ENCODE measurements at regions not wholly inside any gene's neighbourhood (a gene's known extent, or its start where the extent isn't known, plus 50 kb on each side); places are given as distances from the start of the nearest gene placed in this dataset.

DNA sequence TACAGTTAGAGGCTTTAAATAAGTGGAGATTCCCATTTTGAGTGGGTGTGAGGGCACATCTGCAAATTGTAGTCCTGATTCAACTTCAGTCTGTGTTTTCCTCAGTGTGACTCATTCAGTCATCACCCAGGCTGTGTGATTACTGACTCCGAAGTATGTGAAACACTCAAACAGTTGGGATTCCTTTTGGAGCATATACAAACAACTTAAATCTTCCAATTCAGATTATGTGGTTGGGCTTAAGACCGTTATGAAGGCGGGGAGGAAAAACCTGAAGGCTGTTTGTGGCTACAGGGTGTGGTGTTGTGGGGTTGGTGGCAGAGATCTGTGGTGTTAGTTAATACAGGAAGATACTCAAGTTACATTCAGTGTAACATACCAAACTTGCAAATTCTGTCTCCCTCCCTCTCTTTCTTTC, 259.7 kb upstream of the FERD3L start:
- ChIA-PET POLR2A (no interaction called here), CTCF (no interaction called here)
- Histone ChIP-seq H3K27me3 (ENCODE audit: insufficient read depth, low read length, poor library complexity, severe bottlenecking) (no peaks in the 10 kb centered on the region), H3K4me1 (ENCODE audit: insufficient read depth, low read length) (no peaks in the 10 kb centered on the region), H3K27ac (ENCODE audit: low read depth, low read length) (no peak overlapping the region), H3K9me3 (ENCODE audit: low read length) (no peaks in the 10 kb centered on the region), H3K4me3 (ENCODE audit: low read length) (no peak overlapping the region), H3K36me3 (ENCODE audit: insufficient read depth, low read length) (no peaks in the 10 kb centered on the region)
- peaks cover 0 to 22% (median 2%) of the 10 kb centered on the region in 5 donors for H3K9me3 Mint-ChIP-seq
- no peaks in the 10 kb centered on the region for H3K36me3 Mint-ChIP-seq
- no peaks in the 10 kb centered on the region for H3K27me3 Mint-ChIP-seq
- no peak for DNase-seq
- no peak overlapping the region for H3K27ac Mint-ChIP-seq
- no peak overlapping the region for H3K4me3 Mint-ChIP-seq
- no peaks in the 10 kb centered on the region for H3K4me1 Mint-ChIP-seq

DNA sequence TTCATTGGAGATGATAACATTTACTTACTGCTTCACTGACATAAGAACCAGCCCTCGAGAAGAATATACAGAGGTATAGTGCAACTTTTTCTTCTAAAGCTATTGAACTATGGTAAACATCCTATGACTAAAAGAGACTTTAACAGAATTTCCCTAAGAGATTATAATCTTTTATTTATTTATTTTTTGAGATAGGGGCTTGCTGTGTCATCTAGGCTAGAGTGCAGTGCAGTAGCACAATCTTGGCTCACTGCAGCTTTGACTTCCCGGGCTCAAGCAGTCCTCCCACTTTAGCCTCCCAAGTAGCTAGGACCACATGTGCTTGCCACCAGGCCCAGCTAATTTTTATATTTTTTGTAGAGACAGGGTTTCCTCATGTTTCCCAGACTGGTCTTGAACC, 258.5 kb upstream of the FERD3L start:
- no peaks in the 10 kb centered on the region for H3K36me3 Mint-ChIP-seq
- no peaks in the 10 kb centered on the region for H3K9me3 ChIP-seq (ENCODE audit: low read length)
- POLR2A ChIA-PET = no interaction called here

DNA sequence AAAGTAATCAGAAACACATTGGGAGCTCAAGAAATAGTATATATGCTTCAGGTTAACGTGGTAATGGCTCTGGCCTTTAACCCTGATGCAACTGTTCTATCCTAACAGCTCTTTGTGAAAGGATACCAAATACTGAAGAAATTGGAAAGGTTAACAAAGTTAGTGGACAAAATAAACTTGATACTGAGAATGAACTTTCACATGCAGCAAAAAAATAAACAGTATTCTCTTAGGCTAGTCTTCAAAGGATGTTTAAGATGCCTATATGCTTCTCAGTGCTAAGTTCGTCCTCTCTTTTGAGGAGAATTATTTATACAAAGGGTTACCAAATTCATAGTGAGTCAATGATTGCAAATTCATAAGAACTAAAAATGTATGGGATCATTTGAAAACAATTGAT, 256.2 kb upstream of the FERD3L start:
- peaks cover 0 to 22% (median 2%) of the 10 kb centered on the region in 5 donors for H3K9me3 Mint-ChIP-seq
- no peaks in the 10 kb centered on the region for H3K27me3 ChIP-seq (ENCODE audit: insufficient read depth, low read length, poor library complexity, severe bottlenecking)
- ChIA-PET POLR2A (no interaction called here), CTCF (no interaction called here)
- no peak overlapping the region for H3K27ac Mint-ChIP-seq
- H3K27ac ChIP-seq (ENCODE audit: low read depth, low read length) = no peak overlapping the region
- H3K4me1 Mint-ChIP-seq = no peaks in the 10 kb centered on the region
- H3K36me3 Mint-ChIP-seq = no peaks in the 10 kb centered on the region
- DNase-seq = no peak
- H3K4me3 Mint-ChIP-seq = no peak overlapping the region
- no peak overlapping the region for H3K4me3 ChIP-seq (ENCODE audit: low read length)
- H3K4me1 ChIP-seq (ENCODE audit: insufficient read depth, low read length) = no peaks in the 10 kb centered on the region
- no peaks in the 10 kb centered on the region for H3K36me3 ChIP-seq (ENCODE audit: insufficient read depth, low read length)
- no peaks in the 10 kb centered on the region for H3K27me3 Mint-ChIP-seq
- no peaks in the 10 kb centered on the region for H3K9me3 ChIP-seq (ENCODE audit: low read length)

More for the DNA sequence above, 258.5 kb upstream of the FERD3L start:
- no peak overlapping the region for H3K4me3 ChIP-seq (ENCODE audit: low read length)
- no peak overlapping the region for H3K4me3 Mint-ChIP-seq
- H3K27ac ChIP-seq (ENCODE audit: low read depth, low read length) = no peak overlapping the region
- no peaks in the 10 kb centered on the region for H3K4me1 ChIP-seq (ENCODE audit: insufficient read depth, low read length)
- H3K36me3 ChIP-seq (ENCODE audit: insufficient read depth, low read length) = no peaks in the 10 kb centered on the region
- no peaks in the 10 kb centered on the region for H3K4me1 Mint-ChIP-seq
- CTCF ChIA-PET = no interaction called here
- H3K27me3 Mint-ChIP-seq = no peaks in the 10 kb centered on the region
- DNase-seq = no peak
- no peaks in the 10 kb centered on the region for H3K27me3 ChIP-seq (ENCODE audit: insufficient read depth, low read length, poor library complexity, severe bottlenecking)
- H3K9me3 Mint-ChIP-seq = peaks cover 0 to 22% (median 2%) of the 10 kb centered on the region in 5 donors
- no peak overlapping the region for H3K27ac Mint-ChIP-seq

DNA sequence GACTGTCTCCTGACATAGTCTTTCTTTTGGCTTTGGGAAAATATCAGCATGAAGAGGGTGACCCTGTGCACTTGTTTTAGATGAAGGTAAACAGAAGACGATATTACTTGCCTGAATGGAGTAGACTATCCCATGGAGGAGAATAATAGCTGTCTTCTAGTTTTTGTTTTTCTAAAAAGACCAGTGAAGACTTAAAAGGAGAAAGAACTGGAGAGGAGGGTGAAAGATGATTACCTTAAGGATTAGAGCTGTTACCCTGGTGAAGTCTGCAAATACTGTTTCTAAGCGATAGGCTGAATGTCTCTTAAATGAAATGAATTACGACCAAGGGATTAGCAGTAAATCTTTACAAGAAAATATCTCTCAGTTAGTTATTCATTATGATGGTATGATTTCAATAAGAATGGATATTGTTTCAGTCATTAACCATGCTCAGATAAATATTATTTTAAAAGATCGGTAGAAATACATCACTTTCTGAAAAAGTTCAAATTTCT, 255.6 kb upstream of the FERD3L start:
- Mint-ChIP-seq H3K9me3 (peaks cover 0 to 16% (median 2%) of the 10 kb centered on the region in 5 donors), H3K36me3 (no peaks in the 10 kb centered on the region), H3K27ac (no peak overlapping the region), H3K27me3 (no peaks in the 10 kb centered on the region), H3K4me3 (no peak overlapping the region), H3K4me1 (no peaks in the 10 kb centered on the region)
- DNase-seq = no peak
- H3K27me3 ChIP-seq (ENCODE audit: insufficient read depth, low read length, poor library complexity, severe bottlenecking) = no peaks in the 10 kb centered on the region
- H3K4me3 ChIP-seq (ENCODE audit: low read length) = no peak overlapping the region
- no peak overlapping the region for H3K27ac ChIP-seq (ENCODE audit: low read depth, low read length)
- H3K4me1 ChIP-seq (ENCODE audit: insufficient read depth, low read length) = no peaks in the 10 kb centered on the region
- ChIA-PET POLR2A (no interaction called here), CTCF (no interaction called here)
- H3K9me3 ChIP-seq (ENCODE audit: low read length) = no peaks in the 10 kb centered on the region
- H3K36me3 ChIP-seq (ENCODE audit: insufficient read depth, low read length) = no peaks in the 10 kb centered on the region

DNA sequence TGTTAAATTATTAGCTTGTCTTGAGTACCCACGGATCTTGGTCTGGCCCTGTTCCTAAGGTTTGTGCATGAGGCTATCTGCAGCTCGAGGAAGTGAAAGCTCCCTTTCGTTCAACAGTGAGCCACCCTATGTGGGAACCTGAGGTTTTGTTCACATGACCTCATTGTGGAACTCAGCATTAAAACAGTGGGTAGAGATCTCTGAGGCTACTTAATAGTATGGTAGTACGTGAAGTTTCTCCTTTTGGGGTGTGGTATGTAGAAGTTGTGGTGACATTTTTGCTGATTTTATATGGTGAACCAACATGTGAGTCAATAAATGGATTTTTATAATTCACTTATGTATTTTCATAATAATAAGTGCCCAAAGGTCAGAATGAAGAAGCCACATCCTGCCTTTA, 252.7 kb upstream of the FERD3L start:
- DNase-seq = no peak
- no peaks in the 10 kb centered on the region for H3K4me1 Mint-ChIP-seq
- H3K4me3 ChIP-seq (ENCODE audit: low read length) = no peak overlapping the region
- no peak overlapping the region for H3K27ac ChIP-seq (ENCODE audit: low read depth, low read length)
- H3K27me3 Mint-ChIP-seq = no peaks in the 10 kb centered on the region
- no peaks in the 10 kb centered on the region for H3K4me1 ChIP-seq (ENCODE audit: insufficient read depth, low read length)
- H3K27me3 ChIP-seq (ENCODE audit: insufficient read depth, low read length, poor library complexity, severe bottlenecking) = no peaks in the 10 kb centered on the region
- H3K36me3 Mint-ChIP-seq = no peaks in the 10 kb centered on the region
- H3K4me3 Mint-ChIP-seq = no peak overlapping the region
- ChIA-PET CTCF (no interaction called here), POLR2A (no interaction called here)
- H3K9me3 Mint-ChIP-seq = peaks cover 0 to 11% (median 2%) of the 10 kb centered on the region in 5 donors
- no peaks in the 10 kb centered on the region for H3K9me3 ChIP-seq (ENCODE audit: low read length)
- H3K36me3 ChIP-seq (ENCODE audit: insufficient read depth, low read length) = no peaks in the 10 kb centered on the region
- no peak overlapping the region for H3K27ac Mint-ChIP-seq

DNA sequence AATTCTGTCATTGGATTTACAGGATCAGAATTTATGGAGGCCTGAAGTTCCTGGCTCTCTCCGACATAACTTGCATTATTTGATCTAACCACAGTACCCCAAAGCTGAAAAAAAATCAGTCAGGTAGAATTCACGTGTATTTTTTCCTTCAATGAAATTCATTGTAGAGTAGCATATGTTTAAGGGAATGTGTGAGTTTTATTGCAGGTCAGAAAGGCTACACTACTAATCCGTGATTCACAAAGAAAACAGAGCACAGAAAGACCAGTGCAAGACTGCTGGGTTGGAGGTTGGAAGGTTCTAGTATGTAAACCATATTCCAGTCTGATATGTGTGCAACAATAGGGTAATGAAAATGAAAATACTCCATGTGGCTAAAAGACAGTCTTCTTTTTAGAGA, 247.0 kb upstream of the FERD3L start:
- H3K36me3 Mint-ChIP-seq = no peaks in the 10 kb centered on the region
- no peaks in the 10 kb centered on the region for H3K36me3 ChIP-seq (ENCODE audit: insufficient read depth, low read length)
- ChIA-PET CTCF (no interaction called here), POLR2A (no interaction called here)
- H3K4me1 Mint-ChIP-seq = no peaks in the 10 kb centered on the region
- no peak overlapping the region for H3K4me3 Mint-ChIP-seq
- no peaks in the 10 kb centered on the region for H3K27me3 Mint-ChIP-seq
- H3K9me3 ChIP-seq (ENCODE audit: low read length) = no peaks in the 10 kb centered on the region
- H3K4me3 ChIP-seq (ENCODE audit: low read length) = no peak overlapping the region
- H3K27ac Mint-ChIP-seq = no peak overlapping the region
- no peak for DNase-seq
- H3K9me3 Mint-ChIP-seq = peaks cover 0 to 16% (median 4%) of the 10 kb centered on the region in 5 donors
- no peaks in the 10 kb centered on the region for H3K4me1 ChIP-seq (ENCODE audit: insufficient read depth, low read length)
- H3K27ac ChIP-seq (ENCODE audit: low read depth, low read length) = no peak overlapping the region
- no peaks in the 10 kb centered on the region for H3K27me3 ChIP-seq (ENCODE audit: insufficient read depth, low read length, poor library complexity, severe bottlenecking)

DNA sequence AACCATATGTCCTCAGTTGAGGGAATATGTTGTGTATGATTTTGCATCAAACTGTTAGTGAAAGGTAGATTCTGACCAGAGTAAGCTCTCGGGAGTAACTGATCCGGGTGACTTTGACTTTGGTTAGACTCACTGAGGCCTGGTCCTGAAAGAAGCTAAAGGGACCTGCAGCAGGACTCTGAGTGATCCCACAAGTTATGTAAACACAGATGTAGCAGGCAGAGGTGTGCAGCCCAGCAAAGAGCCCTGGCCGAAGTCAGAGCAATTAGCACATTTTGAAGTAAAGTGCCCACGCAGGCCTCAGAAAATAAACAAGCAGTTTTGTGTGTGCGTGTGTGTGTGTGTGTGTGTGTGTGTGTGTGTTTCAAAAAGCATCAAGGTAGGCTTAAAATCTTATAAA, 245.6 kb upstream of the FERD3L start:
- ChIA-PET POLR2A (no interaction called here), CTCF (no interaction called here)

DNA sequence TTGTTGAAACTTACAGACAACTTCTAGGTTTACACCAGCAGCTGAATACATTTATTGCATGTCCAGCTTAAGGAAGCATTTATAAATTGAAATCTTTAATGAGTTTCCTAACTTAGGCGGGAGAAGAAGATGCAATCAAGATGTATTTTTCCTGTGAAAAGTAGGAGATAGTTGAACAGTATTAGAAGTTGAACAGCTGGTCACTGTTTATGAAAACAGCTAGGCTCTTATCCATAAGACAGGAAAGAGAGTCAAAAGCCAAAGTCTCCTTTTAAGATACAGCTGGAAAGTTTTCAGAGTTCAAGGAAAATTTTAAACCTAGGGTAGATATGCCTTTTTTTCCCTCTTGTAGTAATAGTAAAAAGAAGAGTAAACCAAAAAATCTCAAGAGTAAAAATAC, 236.1 kb upstream of the FERD3L start:
- ChIA-PET POLR2A (no interaction called here), CTCF (no interaction called here)
- peaks cover 0 to 11% (median 3%) of the 10 kb centered on the region in 5 donors for H3K9me3 Mint-ChIP-seq
- no peak overlapping the region for H3K27ac ChIP-seq (ENCODE audit: low read depth, low read length)
- no peaks in the 10 kb centered on the region for H3K9me3 ChIP-seq (ENCODE audit: low read length)
- no peaks in the 10 kb centered on the region for H3K4me1 Mint-ChIP-seq
- no peak overlapping the region for H3K4me3 Mint-ChIP-seq
- no peaks in the 10 kb centered on the region for H3K36me3 Mint-ChIP-seq
- H3K27ac Mint-ChIP-seq = no peak overlapping the region
- H3K27me3 ChIP-seq (ENCODE audit: insufficient read depth, low read length, poor library complexity, severe bottlenecking) = no peaks in the 10 kb centered on the region
- H3K36me3 ChIP-seq (ENCODE audit: insufficient read depth, low read length) = no peaks in the 10 kb centered on the region
- H3K27me3 Mint-ChIP-seq = no peaks in the 10 kb centered on the region
- no peak overlapping the region for H3K4me3 ChIP-seq (ENCODE audit: low read length)
- H3K4me1 ChIP-seq (ENCODE audit: insufficient read depth, low read length) = no peaks in the 10 kb centered on the region
- no peak for DNase-seq

More for the DNA sequence above, 245.6 kb upstream of the FERD3L start:
- H3K4me3 ChIP-seq (ENCODE audit: low read length) = no peak overlapping the region
- no peak for DNase-seq
- H3K27ac Mint-ChIP-seq = no peak overlapping the region
- no peaks in the 10 kb centered on the region for H3K9me3 ChIP-seq (ENCODE audit: low read length)
- H3K4me3 Mint-ChIP-seq = no peak overlapping the region
- H3K27me3 ChIP-seq (ENCODE audit: insufficient read depth, low read length, poor library complexity, severe bottlenecking) = no peaks in the 10 kb centered on the region
- H3K36me3 Mint-ChIP-seq = no peaks in the 10 kb centered on the region
- H3K27ac ChIP-seq (ENCODE audit: low read depth, low read length) = no peak overlapping the region
- H3K4me1 ChIP-seq (ENCODE audit: insufficient read depth, low read length) = no peaks in the 10 kb centered on the region
- no peaks in the 10 kb centered on the region for H3K27me3 Mint-ChIP-seq
- no peaks in the 10 kb centered on the region for H3K36me3 ChIP-seq (ENCODE audit: insufficient read depth, low read length)
- peaks cover 2 to 16% (median 4%) of the 10 kb centered on the region in 5 donors for H3K9me3 Mint-ChIP-seq
- H3K4me1 Mint-ChIP-seq = no peaks in the 10 kb centered on the region

DNA sequence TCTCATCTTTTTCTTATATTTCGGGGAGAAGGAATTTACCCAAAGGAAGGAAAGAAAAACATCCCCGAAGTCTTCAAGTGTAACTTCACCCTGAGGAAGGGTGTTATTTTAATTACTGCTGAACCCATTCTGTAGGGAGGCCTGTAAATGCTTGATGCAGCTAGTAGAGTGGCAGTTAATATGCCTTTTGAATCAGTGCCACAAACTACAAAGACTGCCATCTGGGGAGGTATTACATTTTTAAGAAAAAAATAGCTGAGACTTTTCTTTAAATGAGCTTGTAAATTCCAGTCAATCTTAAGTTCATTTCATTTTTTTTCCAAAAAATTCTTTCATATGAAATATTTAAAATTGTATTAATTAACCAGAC, 233.1 kb upstream of the FERD3L start:
- Histone ChIP-seq H3K9me3 (ENCODE audit: low read length) (no peaks in the 10 kb centered on the region), H3K4me3 (ENCODE audit: low read length) (no peak overlapping the region), H3K27ac (ENCODE audit: low read depth, low read length) (no peak overlapping the region), H3K4me1 (ENCODE audit: insufficient read depth, low read length) (no peaks in the 10 kb centered on the region), H3K36me3 (ENCODE audit: insufficient read depth, low read length) (no peaks in the 10 kb centered on the region), H3K27me3 (ENCODE audit: insufficient read depth, low read length, poor library complexity, severe bottlenecking) (no peaks in the 10 kb centered on the region)
- POLR2A ChIA-PET = no interaction called here
- Mint-ChIP-seq H3K9me3 (peaks cover 2 to 18% (median 7%) of the 10 kb centered on the region in 5 donors), H3K36me3 (no peaks in the 10 kb centered on the region), H3K27ac (no peak overlapping the region), H3K27me3 (no peaks in the 10 kb centered on the region), H3K4me3 (no peak overlapping the region), H3K4me1 (no peaks in the 10 kb centered on the region)
- CTCF ChIA-PET = no interaction called here
- DNase-seq = no peak
